HepG2 (cell line): ENCODE measurements at regions not wholly inside any gene's neighbourhood (a gene's known extent, or its start where the extent isn't known, plus 50 kb on each side); places are given as distances from the start of the nearest gene placed in this dataset.

Source experiments
- CEBPB ChIP-seq: IDR thresholded peaks from 2 replicates; pipeline ENCODE4 v1.6.1; 2011; ENCODE audit warnings: low read depth, low read length, improper control_type of control experiment, borderline replicate concordance
- NFRKB ChIP-seq: fragments of 450-650 bp; IDR thresholded peaks from 2 replicates; pipeline ENCODE4 v1.6.1; 2017
- REL ChIP-seq: sonication (generic); formaldehyde crosslinking; conservative IDR thresholded peaks from 2 replicates; pipeline ENCODE4 v1.8.0; 2022; ENCODE audit warnings: mild to moderate bottlenecking, missing genetic modification reagents, moderate library complexity
- TCF7L2 ChIP-seq: IDR thresholded peaks from 2 replicates; pipeline ENCODE4 v1.6.1; 2011; ENCODE audit warnings: mild to moderate bottlenecking, low read depth, low read length, moderate library complexity
- TF ChIP-seq, protein P1 (sequence below): sonication (generic); formaldehyde crosslinking; conservative IDR thresholded peaks from 2 replicates; pipeline ENCODE4 v1.8.0; 2022; ENCODE audit warnings: missing genetic modification reagents
- TF ChIP-seq, protein P2 (sequence below): sonication (generic); formaldehyde crosslinking; IDR thresholded peaks from 2 replicates; pipeline ENCODE4 v1.5.0; 2020; ENCODE audit warnings: missing genetic modification reagents, mild to moderate bottlenecking, borderline replicate concordance

DNA sequence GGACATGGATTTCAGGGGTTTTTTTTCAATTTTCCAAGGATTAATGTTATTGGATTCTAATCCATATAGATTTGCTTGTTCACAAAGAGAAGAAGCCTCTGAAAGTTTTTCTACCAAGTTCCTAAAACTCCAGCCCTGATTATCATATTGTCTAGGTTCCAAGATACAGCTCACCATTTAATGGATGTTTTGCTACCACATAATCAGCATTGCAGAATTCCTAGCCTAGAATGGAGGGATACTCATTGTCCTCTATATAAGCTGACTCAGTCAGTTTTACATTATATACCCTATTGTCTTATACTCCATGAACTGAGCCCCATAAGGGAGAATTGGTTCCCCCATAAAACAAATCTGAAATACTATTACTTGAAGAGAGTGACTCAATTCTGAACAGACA lies 664.7 kb upstream of the FAM241A start:
- TF ChIP-seq, protein P1, sequence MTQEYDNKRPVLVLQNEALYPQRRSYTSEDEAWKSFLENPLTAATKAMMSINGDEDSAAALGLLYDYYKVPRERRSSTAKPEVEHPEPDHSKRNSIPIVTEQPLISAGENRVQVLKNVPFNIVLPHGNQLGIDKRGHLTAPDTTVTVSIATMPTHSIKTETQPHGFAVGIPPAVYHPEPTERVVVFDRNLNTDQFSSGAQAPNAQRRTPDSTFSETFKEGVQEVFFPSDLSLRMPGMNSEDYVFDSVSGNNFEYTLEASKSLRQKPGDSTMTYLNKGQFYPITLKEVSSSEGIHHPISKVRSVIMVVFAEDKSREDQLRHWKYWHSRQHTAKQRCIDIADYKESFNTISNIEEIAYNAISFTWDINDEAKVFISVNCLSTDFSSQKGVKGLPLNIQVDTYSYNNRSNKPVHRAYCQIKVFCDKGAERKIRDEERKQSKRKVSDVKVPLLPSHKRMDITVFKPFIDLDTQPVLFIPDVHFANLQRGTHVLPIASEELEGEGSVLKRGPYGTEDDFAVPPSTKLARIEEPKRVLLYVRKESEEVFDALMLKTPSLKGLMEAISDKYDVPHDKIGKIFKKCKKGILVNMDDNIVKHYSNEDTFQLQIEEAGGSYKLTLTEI (CRISPR knock-in tag): no peak
- TF ChIP-seq TCF7L2: no peak
- no peak for TF ChIP-seq NFRKB
- TF ChIP-seq, protein P2, sequence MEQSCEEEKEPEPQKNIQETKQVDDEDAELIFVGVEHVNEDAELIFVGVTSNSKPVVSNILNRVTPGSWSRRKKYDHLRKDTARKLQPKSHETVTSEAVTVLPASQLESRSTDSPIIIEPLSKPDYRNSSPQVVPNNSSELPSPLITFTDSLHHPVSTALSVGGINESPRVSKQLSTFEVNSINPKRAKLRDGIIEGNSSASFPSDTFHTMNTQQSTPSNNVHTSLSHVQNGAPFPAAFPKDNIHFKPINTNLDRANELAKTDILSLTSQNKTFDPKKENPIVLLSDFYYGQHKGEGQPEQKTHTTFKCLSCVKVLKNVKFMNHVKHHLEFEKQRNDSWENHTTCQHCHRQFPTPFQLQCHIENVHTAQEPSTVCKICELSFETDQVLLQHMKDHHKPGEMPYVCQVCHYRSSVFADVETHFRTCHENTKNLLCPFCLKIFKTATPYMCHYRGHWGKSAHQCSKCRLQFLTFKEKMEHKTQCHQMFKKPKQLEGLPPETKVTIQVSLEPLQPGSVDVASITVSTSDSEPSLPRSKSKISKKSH (CRISPR knock-in tag): no peak
- TF ChIP-seq REL (CRISPR knock-in tag): no peak
- TF ChIP-seq CEBPB: no peak
